ENCODE measurements at regions not wholly inside any gene's neighbourhood (a gene's known extent, or its start where the extent isn't known, plus 50 kb on each side); places are given as distances from the start of the nearest gene placed in this dataset.

DNA sequence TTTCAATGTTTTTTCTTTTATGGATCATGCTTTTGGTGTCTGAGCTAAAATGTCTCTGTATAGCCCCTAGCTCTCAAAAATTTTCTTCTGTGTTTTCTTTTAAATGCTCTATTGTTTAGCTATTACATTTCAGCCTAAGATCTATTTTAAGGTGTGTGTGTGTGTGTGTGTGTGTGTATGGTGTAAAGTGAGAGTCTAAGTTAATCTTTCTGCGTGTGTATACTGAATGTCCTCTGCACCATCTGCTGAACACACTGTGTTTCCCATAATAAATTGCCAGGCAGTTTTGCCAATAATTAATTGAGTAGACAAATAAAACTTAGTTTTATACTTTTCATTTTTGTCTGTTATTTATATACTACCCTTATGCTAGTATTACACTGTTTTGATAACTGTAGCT lies 2096.3 kb upstream of the C9orf72 start:
- FAIRE-seq: no peak
- DNase-seq (ENCODE audit: insufficient read length, low spot score): no peak
- TF ChIP-seq, protein P1, sequence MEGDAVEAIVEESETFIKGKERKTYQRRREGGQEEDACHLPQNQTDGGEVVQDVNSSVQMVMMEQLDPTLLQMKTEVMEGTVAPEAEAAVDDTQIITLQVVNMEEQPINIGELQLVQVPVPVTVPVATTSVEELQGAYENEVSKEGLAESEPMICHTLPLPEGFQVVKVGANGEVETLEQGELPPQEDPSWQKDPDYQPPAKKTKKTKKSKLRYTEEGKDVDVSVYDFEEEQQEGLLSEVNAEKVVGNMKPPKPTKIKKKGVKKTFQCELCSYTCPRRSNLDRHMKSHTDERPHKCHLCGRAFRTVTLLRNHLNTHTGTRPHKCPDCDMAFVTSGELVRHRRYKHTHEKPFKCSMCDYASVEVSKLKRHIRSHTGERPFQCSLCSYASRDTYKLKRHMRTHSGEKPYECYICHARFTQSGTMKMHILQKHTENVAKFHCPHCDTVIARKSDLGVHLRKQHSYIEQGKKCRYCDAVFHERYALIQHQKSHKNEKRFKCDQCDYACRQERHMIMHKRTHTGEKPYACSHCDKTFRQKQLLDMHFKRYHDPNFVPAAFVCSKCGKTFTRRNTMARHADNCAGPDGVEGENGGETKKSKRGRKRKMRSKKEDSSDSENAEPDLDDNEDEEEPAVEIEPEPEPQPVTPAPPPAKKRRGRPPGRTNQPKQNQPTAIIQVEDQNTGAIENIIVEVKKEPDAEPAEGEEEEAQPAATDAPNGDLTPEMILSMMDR (IDR thresholded peaks at IDR 0.05; ENCODE audit: insufficient read depth, missing control alignments): no peak

DNA sequence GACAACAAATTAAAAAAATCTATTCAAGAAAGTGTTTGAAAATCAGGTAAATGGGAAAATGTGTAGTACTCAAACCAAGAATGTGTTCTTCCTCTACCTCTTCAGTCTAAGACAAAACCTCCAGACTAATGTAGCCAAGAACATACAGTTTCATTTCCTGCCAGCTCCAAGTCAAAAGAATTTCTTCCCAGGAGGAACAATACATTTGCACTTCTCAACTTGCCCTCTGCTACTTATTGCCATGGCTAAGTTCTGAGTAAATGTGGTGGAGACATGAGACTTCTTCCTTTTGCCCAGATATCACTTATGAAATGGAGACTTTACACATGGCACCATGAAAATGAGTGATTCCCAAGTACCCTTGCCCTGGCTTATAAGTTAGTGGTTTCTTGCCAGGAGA lies 2112.2 kb upstream of the C9orf72 start:
- DNase-seq (ENCODE audit: insufficient read length, low spot score): no peak
- TF ChIP-seq, protein P1 (IDR thresholded peaks at IDR 0.05; ENCODE audit: insufficient read depth, missing control alignments): no peak
- no peak for FAIRE-seq

DNA sequence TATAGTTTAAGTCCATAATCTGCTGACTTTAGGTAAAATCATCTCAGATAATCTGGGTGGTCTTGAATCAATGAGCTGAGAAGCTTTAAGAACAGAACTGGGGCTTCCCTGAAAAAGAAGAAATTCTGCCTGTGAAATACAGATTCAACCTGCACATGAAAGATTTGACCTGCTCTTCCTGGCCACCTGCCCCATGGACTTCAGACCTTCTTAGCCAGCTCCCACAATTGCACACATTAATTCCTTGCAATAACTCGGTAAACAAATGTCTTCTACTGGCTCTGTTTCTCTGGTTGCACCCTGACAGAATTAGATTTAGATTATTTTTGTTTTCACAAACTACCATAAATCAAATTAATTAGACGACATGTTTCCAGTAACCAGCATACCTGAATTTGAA lies 2117.9 kb upstream of the C9orf72 start:
- DNase-seq (ENCODE audit: insufficient read length, low spot score): no peak
- TF ChIP-seq, protein P1 (IDR thresholded peaks at IDR 0.05; ENCODE audit: insufficient read depth, missing control alignments): no peak
- FAIRE-seq: no peak

DNA sequence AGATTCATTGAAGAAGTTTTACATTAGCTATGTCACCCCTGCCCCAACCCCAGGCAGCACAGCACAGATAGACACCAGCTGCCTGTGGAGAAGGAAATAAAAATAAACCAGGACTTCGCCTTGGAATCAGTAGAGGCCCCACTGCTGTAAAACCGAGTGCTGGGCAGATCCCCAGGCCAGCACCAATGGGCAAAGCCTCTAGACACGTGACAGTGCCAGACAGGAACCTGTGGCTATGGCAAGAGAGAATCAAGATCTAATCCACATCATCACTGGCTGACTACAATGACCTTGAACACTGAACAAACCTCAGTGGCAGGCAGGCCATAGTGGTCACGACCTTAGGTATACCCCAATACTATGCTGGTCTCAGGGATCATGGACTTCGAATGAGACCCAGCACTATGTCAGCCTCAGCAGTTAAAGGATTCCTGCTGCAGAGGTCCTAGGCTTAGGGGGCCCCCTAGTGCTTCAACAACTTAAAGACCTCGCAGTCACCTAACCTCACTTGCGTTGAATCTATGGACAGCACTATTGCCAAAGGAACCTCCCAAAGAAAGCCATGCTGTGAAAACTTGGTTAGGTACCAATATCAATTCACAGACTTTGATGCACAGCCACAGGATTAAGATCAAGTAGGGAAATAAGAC lies 2118.6 kb upstream of the C9orf72 start:
- DNase-seq (ENCODE audit: insufficient read length, low spot score) (no peak), FAIRE-seq (peak; percentile 25)
- TF ChIP-seq, protein P1 (IDR thresholded peaks at IDR 0.05; ENCODE audit: insufficient read depth, missing control alignments): peak; percentile 41

DNA sequence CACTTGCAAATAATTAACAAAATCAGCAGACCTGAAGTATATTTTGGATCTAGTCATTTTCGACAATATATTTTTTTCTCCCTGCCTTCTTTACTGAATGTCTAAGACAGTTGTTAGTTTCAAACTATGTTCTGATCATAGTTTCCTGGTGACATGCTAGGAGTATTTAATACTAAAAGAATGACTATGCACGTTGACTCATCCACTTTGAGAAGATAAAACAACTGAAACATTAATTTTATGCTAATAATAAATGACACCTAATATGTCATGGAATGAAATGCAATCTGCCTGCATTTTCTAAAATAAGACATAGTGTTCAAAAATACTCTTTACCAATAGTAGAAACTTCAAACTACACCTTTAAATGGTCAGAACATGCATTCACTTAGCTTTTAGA lies 2123.7 kb upstream of the C9orf72 start:
- DNase-seq (ENCODE audit: insufficient read length, low spot score): no peak
- TF ChIP-seq, protein P1 (IDR thresholded peaks at IDR 0.05; ENCODE audit: insufficient read depth, missing control alignments): no peak
- FAIRE-seq: no peak

DNA sequence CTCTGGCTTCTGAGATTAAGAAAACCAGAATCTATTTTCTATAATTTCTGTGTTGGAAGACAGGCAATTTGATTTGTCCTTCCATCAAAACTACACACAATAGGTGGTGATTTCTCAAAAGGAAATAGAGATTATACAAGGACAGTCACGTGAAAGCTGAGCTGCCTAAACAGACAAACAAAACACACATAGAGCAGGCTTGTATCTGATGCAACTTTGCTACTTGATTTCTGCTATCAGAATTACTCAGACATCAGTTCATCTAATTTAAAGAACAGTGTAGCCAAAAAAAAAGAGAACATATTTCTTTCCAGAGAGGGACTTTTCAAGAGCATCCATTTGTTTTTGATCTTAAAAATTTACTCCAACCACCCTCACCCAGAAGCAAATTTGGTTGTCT lies 2128.3 kb upstream of the C9orf72 start:
- DNase-seq (ENCODE audit: insufficient read length, low spot score) (no peak), FAIRE-seq (peak; percentile 48)
- TF ChIP-seq, protein P1 (IDR thresholded peaks at IDR 0.05; ENCODE audit: insufficient read depth, missing control alignments): no peak

DNA sequence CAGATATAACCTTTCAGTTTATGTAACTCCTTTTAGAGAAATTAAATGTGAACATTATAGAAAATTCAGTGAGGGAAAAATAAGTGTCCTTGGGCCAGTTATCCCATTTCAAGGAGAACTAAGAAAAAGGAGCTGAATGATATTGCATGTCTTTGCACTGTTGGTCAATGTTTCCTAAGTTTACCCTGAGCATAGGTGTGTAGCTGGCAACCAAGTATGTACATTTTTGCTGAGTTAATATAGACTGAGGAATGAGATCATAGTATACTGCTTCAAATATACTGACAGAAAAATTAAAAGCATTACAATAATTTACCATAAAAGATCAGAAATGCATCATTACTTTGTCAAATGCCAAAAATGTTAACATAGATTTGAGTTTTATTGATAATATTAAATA lies 2128.7 kb upstream of the C9orf72 start:
- no peak for FAIRE-seq
- TF ChIP-seq, protein P1 (IDR thresholded peaks at IDR 0.05; ENCODE audit: insufficient read depth, missing control alignments): no peak
- no peak for DNase-seq (ENCODE audit: insufficient read length, low spot score)

Measured in D721Med (cell line).